NT2/D1 (cell line): ENCODE measurements at regions not wholly inside any gene's neighbourhood (a gene's known extent, or its start where the extent isn't known, plus 50 kb on each side); places are given as distances from the start of the nearest gene placed in this dataset.

Source experiments
- DNase-seq: peaks from one replicate; pipeline ENCODE4 v3.0.0-alpha.2; 2011; ENCODE audit warnings: low read depth, low spot score
- H3K27me3 ChIP-seq: 2 replicates; pipeline ENCODE4 v1.6.0; 2011; ENCODE audit warnings: mild to moderate bottlenecking; ENCODE audit not compliant: insufficient read length, insufficient read depth
- H3K36me3 ChIP-seq: 2 replicates; pipeline ENCODE4 v1.6.1; 2011; ENCODE audit warnings: mild to moderate bottlenecking, low read length, mixed read lengths; ENCODE audit not compliant: insufficient read depth, insufficient read length
- H3K4me1 ChIP-seq: 2 replicates; pipeline ENCODE4 v1.5.1; 2011; ENCODE audit not compliant: insufficient read depth, insufficient read length
- H3K4me3 ChIP-seq: 2 replicates; pipeline ENCODE4 v1.5.1; 2011; ENCODE audit warnings: low read depth; ENCODE audit not compliant: insufficient read length
- H3K9ac ChIP-seq: 2 replicates; pipeline ENCODE4 v1.6.0; 2011; ENCODE audit warnings: low read depth; ENCODE audit not compliant: insufficient read length
- H3K9me3 ChIP-seq: 2 replicates; pipeline ENCODE4 v1.5.1; 2011; ENCODE audit warnings: mild to moderate bottlenecking, low read length; ENCODE audit not compliant: insufficient read depth
- SUZ12 ChIP-seq: IDR thresholded peaks from 2 replicates; pipeline ENCODE4 v1.6.1; 2011; ENCODE audit not compliant: insufficient read length, insufficient read depth; ENCODE audit errors: extremely low read depth
- YY1 ChIP-seq: IDR thresholded peaks from 2 replicates; pipeline ENCODE4 v1.6.1; 2011; ENCODE audit not compliant: insufficient read length, insufficient read depth
- ZNF274 ChIP-seq: IDR thresholded peaks from 2 replicates; pipeline ENCODE4 v1.6.1; 2011; ENCODE audit warnings: mild to moderate bottlenecking, low read depth, low read length

GRCh38 chr22:48739348-48740085, 1088.2 kb downstream of the BRD1 start:
- H3K36me3 ChIP-seq, result peaks cover 4% of the 10 kb centered on the region
- no peak overlapping the region for H3K4me3 ChIP-seq
- no peak overlapping the region for H3K9ac ChIP-seq
- no peak for DNase-seq
- H3K9me3 ChIP-seq, result no peaks in the 10 kb centered on the region
- no peaks in the 10 kb centered on the region for H3K27me3 ChIP-seq
- H3K4me1 ChIP-seq, result peaks cover 2% of the 10 kb centered on the region
- TF ChIP-seq ZNF274 (no peak), YY1 (no peak), SUZ12 (no peak)

- H3K36me3 ChIP-seq, result peaks cover 4% of the 10 kb centered on the region
Measured at GRCh38 chr22:48738204-48738980, 1089.3 kb downstream of the BRD1 start.

GRCh38 chr22:48737461-48738203, 1090.0 kb downstream of the BRD1 start:
- peaks cover 4% of the 10 kb centered on the region for H3K36me3 ChIP-seq
- no peaks in the 10 kb centered on the region for H3K9me3 ChIP-seq
- TF ChIP-seq ZNF274, result no peak
- TF ChIP-seq YY1, result no peak
- TF ChIP-seq SUZ12, result no peak
- no peak for DNase-seq
- no peaks in the 10 kb centered on the region for H3K27me3 ChIP-seq
- no peak overlapping the region for H3K9ac ChIP-seq
- no peak overlapping the region for H3K4me3 ChIP-seq
- H3K4me1 ChIP-seq, result peaks cover 2% of the 10 kb centered on the region

More at GRCh38 chr22:48738204-48738980, 1089.3 kb downstream of the BRD1 start:
- Histone ChIP-seq H3K4me3 (no peak overlapping the region), H3K9ac (no peak overlapping the region), H3K9me3 (no peaks in the 10 kb centered on the region), H3K4me1 (peaks cover 2% of the 10 kb centered on the region), H3K27me3 (no peaks in the 10 kb centered on the region)
- no peak for DNase-seq
- TF ChIP-seq YY1, result no peak
- TF ChIP-seq SUZ12, result no peak
- TF ChIP-seq ZNF274, result no peak

- H3K4me1 ChIP-seq, result peaks cover 2% of the 10 kb centered on the region
- H3K27me3 ChIP-seq, result no peaks in the 10 kb centered on the region
- H3K4me3 ChIP-seq, result no peak overlapping the region
- H3K9ac ChIP-seq, result no peak overlapping the region
- H3K36me3 ChIP-seq, result peaks cover 4% of the 10 kb centered on the region
- H3K9me3 ChIP-seq, result no peaks in the 10 kb centered on the region
- DNase-seq, result no peak
- TF ChIP-seq YY1 (no peak), SUZ12 (no peak), ZNF274 (no peak)
Measured at GRCh38 chr22:48736593-48737460, 1090.8 kb downstream of the BRD1 start.

GRCh38 chr22:48734961-48735360, 1092.7 kb downstream of the BRD1 start:
- Histone ChIP-seq H3K9ac (no peak overlapping the region), H3K4me3 (no peak overlapping the region), H3K36me3 (peaks cover 4% of the 10 kb centered on the region), H3K9me3 (no peaks in the 10 kb centered on the region), H3K27me3 (no peaks in the 10 kb centered on the region), H3K4me1 (peaks cover 2% of the 10 kb centered on the region)
- TF ChIP-seq ZNF274 (no peak), SUZ12 (no peak), YY1 (no peak)
- DNase-seq, result no peak

GRCh38 chr22:48734359-48734758, 1093.3 kb downstream of the BRD1 start:
- H3K9ac ChIP-seq, result no peak overlapping the region
- DNase-seq, result no peak
- peaks cover 2% of the 10 kb centered on the region for H3K4me1 ChIP-seq
- H3K9me3 ChIP-seq, result no peaks in the 10 kb centered on the region
- no peak for TF ChIP-seq SUZ12
- TF ChIP-seq ZNF274, result no peak
- TF ChIP-seq YY1, result no peak
- peaks cover 4% of the 10 kb centered on the region for H3K36me3 ChIP-seq
- no peaks in the 10 kb centered on the region for H3K27me3 ChIP-seq
- H3K4me3 ChIP-seq, result no peak overlapping the region
